Common myeloid progenitor, CD34-positive (primary cell): ENCODE measurements at regions not wholly inside any gene's neighbourhood (a gene's known extent, or its start where the extent isn't known, plus 50 kb on each side); places are given as distances from the start of the nearest gene placed in this dataset.

Experiments used
- CTCF ChIA-PET: fragments of 350-600 bp; sonication (Branson Sonifier 250); formaldehyde crosslinking; loops from one replicate; lab custom pipeline; 2021; ENCODE audit warnings: antibody characterized with exemption; lab: Charles Lee
- POLR2A ChIA-PET: fragments of 350-600 bp; sonication (Branson Sonifier 250); formaldehyde crosslinking; loops from one replicate; lab custom pipeline; 2021; ENCODE audit warnings: antibody characterized with exemption; lab: Charles Lee
- DNase-seq, 3 donors: peaks; one replicate each; pipeline versions ENCODE4 v3.0.0 to v3.0.0-alpha.2; 2013
- H3K27ac ChIP-seq, 2 experiments: 1 replicate in 1 of 2; 2 replicates in 1 of 2; pipeline ENCODE4 v1.7.0; 2013; ENCODE audit warnings: inconsistent platforms in 2 of 2, low read length in 2 of 2, mild to moderate bottlenecking in 2 of 2, low read depth in 1 of 2, moderate library complexity in 1 of 2; ENCODE audit not compliant: severe bottlenecking in 2 of 2, insufficient read depth in 1 of 2, poor library complexity in 1 of 2
- H3K27me3 ChIP-seq, 5 experiments: replicated peaks in 2 of 5; 1 replicate in 3 of 5; 2 replicates in 2 of 5; pipeline versions ENCODE4 v1.6.1 to v1.7.0; 2013; ENCODE audit warnings: low read length in 4 of 5, mild to moderate bottlenecking in 2 of 5, moderate library complexity in 2 of 5, inconsistent platforms in 1 of 5; ENCODE audit not compliant: insufficient read depth in 5 of 5, control insufficient read depth in 4 of 5
- H3K36me3 ChIP-seq, 4 experiments: 1 replicate in 2 of 4; 2 replicates in 2 of 4; pipeline versions ENCODE4 v1.6.1 to v1.7.0; 2013; ENCODE audit warnings: low read length in 3 of 4, control low read depth in 1 of 4, mild to moderate bottlenecking in 1 of 4; ENCODE audit not compliant: control insufficient read depth in 4 of 4, insufficient read depth in 4 of 4
- H3K4me1 ChIP-seq, 4 experiments: 1 replicate in 3 of 4; 2 replicates in 1 of 4; pipeline versions ENCODE4 v1.6.1 to v1.7.1; 2013; ENCODE audit warnings: low read length in 3 of 4, mild to moderate bottlenecking in 3 of 4, control low read depth in 1 of 4, inconsistent platforms in 1 of 4, moderate library complexity in 1 of 4; ENCODE audit not compliant: control insufficient read depth in 4 of 4, insufficient read depth in 4 of 4; ENCODE audit errors: control extremely low read depth in 1 of 4
- H3K4me3 ChIP-seq, 7 experiments: 1 replicate in 4 of 7; 2 replicates in 3 of 7; pipeline versions ENCODE4 v1.5.1 to v1.7.0; 2013; ENCODE audit warnings: mild to moderate bottlenecking in 7 of 7, low read length in 6 of 7, moderate library complexity in 6 of 7, inconsistent platforms in 2 of 7, low read depth in 2 of 7, control low read depth in 1 of 7; ENCODE audit not compliant: insufficient read depth in 4 of 7, control insufficient read depth in 1 of 7; ENCODE audit errors: extremely low read depth in 1 of 7
- H3K9me3 ChIP-seq, 5 experiments: 1 replicate in 4 of 5; 2 replicates in 1 of 5; pipeline versions ENCODE4 v1.6.1 to v1.7.1; 2013; ENCODE audit warnings: low read length in 4 of 5, mild to moderate bottlenecking in 2 of 5, inconsistent platforms in 1 of 5, low read depth in 1 of 5, moderate library complexity in 1 of 5; ENCODE audit not compliant: control insufficient read depth in 4 of 5, insufficient read depth in 2 of 5; ENCODE audit errors: control extremely low read depth in 1 of 5
- WGBS: methylation state at CpG from one replicate; pipeline ENCODE4 v1.1.5; 2013; ENCODE audit not compliant: insufficient coverage; 5-methylcytosine and 5-hydroxymethylcytosine counted together

DNA sequence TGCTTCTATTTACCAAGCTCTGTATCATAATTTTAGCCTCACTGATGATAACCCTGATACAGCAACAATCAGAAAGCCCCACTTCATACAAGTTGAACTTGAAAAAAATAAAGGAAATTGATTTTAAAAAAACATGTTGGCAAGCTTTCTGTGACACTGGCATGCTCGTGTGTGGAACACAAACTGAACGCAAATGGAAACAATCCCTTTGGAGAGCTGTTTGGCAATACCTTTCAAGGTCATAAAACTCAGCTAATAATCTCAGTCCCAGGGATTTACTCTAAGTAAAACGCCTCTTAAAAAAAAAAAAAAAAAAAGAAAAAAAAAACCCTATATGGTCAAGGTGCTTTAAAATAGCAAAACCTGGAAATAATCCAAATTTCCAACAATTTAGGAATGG, 166.7 kb upstream of the BCL6 start:
- POLR2A ChIA-PET: no interaction called here
- Histone ChIP-seq H3K27me3 (no peaks in the 10 kb centered on the region), H3K4me1 (peaks cover 2 to 17% (median 5%) of the 10 kb centered on the region in 4 experiments), H3K27ac (no peak overlapping the region), H3K9me3 (no peaks in the 10 kb centered on the region), H3K36me3 (no peaks in the 10 kb centered on the region), H3K4me3 (no peak overlapping the region)
- CTCF ChIA-PET: no interaction called here
- DNase-seq: no peak
- no CpG with 5 or more reads among the region's 3 CpGs for WGBS

GRCh38 chr3:187913617-187914033, 168.4 kb upstream of the BCL6 start:
- Histone ChIP-seq H3K4me3 (no peak overlapping the region), H3K27me3 (no peaks in the 10 kb centered on the region), H3K9me3 (no peaks in the 10 kb centered on the region), H3K36me3 (no peaks in the 10 kb centered on the region), H3K27ac (no peak overlapping the region), H3K4me1 (peaks cover 3 to 22% (median 9%) of the 10 kb centered on the region in 4 experiments)
- POLR2A ChIA-PET: no interaction called here
- no peak for DNase-seq
- 100% methylated on average over 1 of the region's 2 CpGs for WGBS
- CTCF ChIA-PET: interaction anchor here (1.4 kb wide), 2 partner anchors 14 to 1041 kb away, joined by 4 to 5 read pairs; no protein-coding TSS in a partner anchor

- peaks cover 6 to 28% (median 13%) of the 10 kb centered on the region in 4 experiments for H3K4me1 ChIP-seq
- ChIA-PET POLR2A (no interaction called here), CTCF (interaction anchor here (1.4 kb wide), 2 partner anchors 14 to 1040 kb away, joined by 4 to 5 read pairs; no protein-coding TSS in a partner anchor)
- no peak overlapping the region for H3K4me3 ChIP-seq
- no peaks in the 10 kb centered on the region for H3K9me3 ChIP-seq
- no peaks in the 10 kb centered on the region for H3K36me3 ChIP-seq
- H3K27me3 ChIP-seq: no peaks in the 10 kb centered on the region
- 80% methylated on average over 6 of the region's 7 CpGs for WGBS
- DNase-seq: no peak
- H3K27ac ChIP-seq: no peak overlapping the region
Measured at GRCh38 chr3:187914231-187914630, 169.0 kb upstream of the BCL6 start.

DNA sequence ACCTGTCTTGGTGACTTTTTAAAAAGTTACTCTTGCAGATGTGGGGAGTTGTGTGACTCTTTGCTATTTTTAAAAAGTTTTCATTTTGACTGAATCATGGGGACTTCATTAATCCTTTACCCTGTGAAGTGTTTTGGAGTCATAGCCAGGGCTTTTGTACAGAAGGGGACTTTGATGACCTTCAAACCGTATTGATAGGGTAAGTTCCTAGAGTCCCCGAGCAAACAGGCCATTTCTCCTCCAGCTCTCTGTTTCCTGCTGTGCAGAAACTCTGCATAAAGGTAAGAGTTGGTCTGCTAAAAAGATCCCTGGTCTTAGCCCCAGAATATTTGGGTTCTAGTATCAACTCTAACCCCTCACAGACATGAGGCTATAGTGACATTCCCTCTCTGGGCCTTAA, 170.8 kb upstream of the BCL6 start:
- DNase-seq: no peak
- ChIA-PET CTCF (no interaction called here), POLR2A (no interaction called here)
- H3K4me3 ChIP-seq: no peak overlapping the region
- H3K36me3 ChIP-seq: no peaks in the 10 kb centered on the region
- H3K4me1 ChIP-seq: peaks cover 7 to 41% (median 17%) of the 10 kb centered on the region in 4 experiments
- no peaks in the 10 kb centered on the region for H3K27me3 ChIP-seq
- WGBS: 100% methylated on average over 2 of the region's 2 CpGs
- no peak overlapping the region for H3K27ac ChIP-seq
- no peaks in the 10 kb centered on the region for H3K9me3 ChIP-seq

DNA sequence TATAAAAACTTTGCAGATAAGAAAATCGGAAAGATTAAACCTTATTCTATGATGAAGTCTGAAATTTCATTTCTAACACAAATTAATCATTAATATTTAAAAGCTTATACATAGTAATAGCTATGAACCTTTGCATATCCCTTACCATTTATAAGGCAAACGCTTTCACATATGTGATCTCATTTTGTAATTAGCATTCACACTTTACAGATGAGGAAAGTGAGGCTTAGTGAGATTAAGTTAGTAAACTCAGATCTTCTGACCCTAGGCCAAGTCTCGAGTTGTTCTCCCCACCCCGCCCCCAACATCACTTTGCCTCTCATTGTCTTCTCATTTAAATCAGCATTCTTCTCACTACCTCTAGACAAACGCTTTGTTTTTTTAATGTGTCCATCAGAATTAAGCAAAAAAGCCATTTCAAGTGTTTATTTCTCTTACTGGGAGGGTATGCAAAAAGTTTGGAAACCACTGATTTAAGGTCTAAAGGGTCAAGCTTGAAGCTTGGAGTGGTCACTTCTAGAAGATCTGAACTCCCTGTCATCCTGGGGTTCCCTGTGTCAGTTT, 172.9 kb upstream of the BCL6 start:
- no peak overlapping the region for H3K27ac ChIP-seq
- WGBS: 63% methylated on average over 3 of the region's 5 CpGs
- CTCF ChIA-PET: no interaction called here

DNA sequence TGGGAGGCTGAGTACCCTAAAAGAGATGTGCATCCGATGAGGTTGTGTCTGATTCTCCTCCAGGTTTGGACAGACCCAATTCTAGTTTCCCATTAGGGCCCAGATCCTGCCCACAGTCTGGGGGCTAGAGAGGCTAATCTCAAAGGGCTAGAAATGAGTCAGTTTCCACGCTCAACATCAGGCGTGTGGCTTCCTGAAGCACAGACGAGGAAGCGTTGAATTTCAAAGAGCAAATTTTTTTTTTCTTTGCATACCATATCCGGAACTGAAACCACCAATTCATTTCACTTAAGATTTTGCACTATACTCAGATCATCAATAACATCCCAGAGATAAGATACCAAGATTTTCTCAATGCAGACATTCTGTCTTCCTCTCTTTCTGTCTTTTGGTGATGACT, 173.8 kb upstream of the BCL6 start:
- peak; percentile 40 to 81 (median 74) for DNase-seq
- Histone ChIP-seq H3K36me3 (no peaks in the 10 kb centered on the region), H3K9me3 (no peaks in the 10 kb centered on the region), H3K4me1 (peaks cover 7 to 49% (median 17%) of the 10 kb centered on the region in 4 experiments), H3K27ac (no peak overlapping the region), H3K4me3 (no peak overlapping the region), H3K27me3 (no peaks in the 10 kb centered on the region)
- CTCF ChIA-PET: no interaction called here
- 14% methylated on average over 4 of the region's 6 CpGs for WGBS
- POLR2A ChIA-PET: no interaction called here

More for the DNA sequence above, 172.9 kb upstream of the BCL6 start:
- Histone ChIP-seq H3K9me3 (no peaks in the 10 kb centered on the region), H3K36me3 (no peaks in the 10 kb centered on the region), H3K4me1 (peaks cover 7 to 49% (median 17%) of the 10 kb centered on the region in 4 experiments), H3K4me3 (no peak overlapping the region), H3K27me3 (no peaks in the 10 kb centered on the region)
- DNase-seq: no peak
- POLR2A ChIA-PET: no interaction called here

GRCh38 chr3:187919544-187919943, 174.3 kb upstream of the BCL6 start:
- Histone ChIP-seq H3K36me3 (no peaks in the 10 kb centered on the region), H3K27me3 (no peaks in the 10 kb centered on the region), H3K9me3 (peaks cover 0 to 4% (median 2%) of the 10 kb centered on the region in 5 experiments), H3K4me3 (no peak overlapping the region), H3K27ac (no peak overlapping the region), H3K4me1 (peaks cover 7 to 45% (median 17%) of the 10 kb centered on the region in 4 experiments)
- POLR2A ChIA-PET: no interaction called here
- CTCF ChIA-PET: no interaction called here
- no peak for DNase-seq
- WGBS: 100% methylated on average over 1 of the region's 3 CpGs
